ENCODE measurements at regions not wholly inside any gene's neighbourhood (a gene's known extent, or its start where the extent isn't known, plus 50 kb on each side); places are given as distances from the start of the nearest gene placed in this dataset.

DNA sequence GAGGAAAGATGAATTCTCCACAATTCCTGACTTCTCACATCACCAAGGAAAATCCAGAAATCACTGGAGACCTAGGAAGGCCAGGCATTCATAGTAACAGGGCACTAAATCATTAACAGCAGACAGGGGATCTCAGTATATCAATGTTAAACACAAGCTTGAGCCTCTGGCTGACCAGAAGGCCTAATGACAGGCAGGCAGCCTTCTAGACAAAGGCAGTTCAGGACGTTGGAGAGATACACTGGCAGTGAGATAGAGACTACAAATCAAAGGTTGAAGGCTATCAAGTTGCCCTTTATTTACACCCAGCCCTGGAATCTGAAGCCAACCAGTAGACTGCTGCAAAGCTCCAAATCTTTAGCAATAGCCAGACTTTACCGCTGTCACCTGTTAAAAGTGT, 422.8 kb upstream of the CCL2 start:
- no peaks in the 10 kb centered on the region for H3K79me2 ChIP-seq (ENCODE audit: control insufficient read depth, insufficient read depth, low read length)
- FAIRE-seq (no peak), DNase-seq (ENCODE audit: low read depth, low spot score) (no peak)
- dilution Hi-C loops (cut with MboI; ENCODE audit: extremely low pct_ligation_motif_present, low sequenced_read_pairs) (no loop called here), intact Hi-C loops (cut with micrococcal nuclease) (no loop called here)
- POLR2A ChIA-PET = no interaction called here
- no peak overlapping the region for H3K9ac ChIP-seq (replicated peaks; ENCODE audit: extremely low read depth, insufficient read depth, low read length)
- BruUV-seq (replicated peaks) = no TSS peak
- H3K27ac ChIP-seq (ENCODE audit: insufficient read depth, low read depth, low read length) = no peak overlapping the region
- H3K27me3 ChIP-seq (ENCODE audit: control insufficient read depth in 2 of 2, insufficient read depth in 2 of 2, low read length in 2 of 2) = no peaks in the 10 kb centered on the region
- CTCF ChIA-PET = no interaction called here
- no peak overlapping the region for H3K4me2 ChIP-seq (ENCODE audit: insufficient read depth, low read length)
- H3K9me1 ChIP-seq (replicated peaks; ENCODE audit: control insufficient read depth, extremely low read depth, insufficient read depth, low read length) = no peaks in the 10 kb centered on the region
- TF ChIP-seq POLR2A (IDR thresholded peaks at IDR 0.05; ENCODE audit: low read depth, low read length) = no peak
- TF ChIP-seq FOS (IDR thresholded peaks at IDR 0.05; ENCODE audit: borderline replicate concordance, insufficient read depth, low read length) = no peak
- no peak for TF ChIP-seq GATA2 (IDR thresholded peaks at IDR 0.05; ENCODE audit: insufficient read depth, insufficient read length, low read depth, low read length)
- no peak for TF ChIP-seq POLR2AphosphoS5 (IDR thresholded peaks at IDR 0.05; ENCODE audit: insufficient read depth, low read depth, low read length)
- TF ChIP-seq MYC (IDR thresholded peaks at IDR 0.05; ENCODE audit: low read depth, low read length) = no peak
- TF ChIP-seq JUN (IDR thresholded peaks at IDR 0.05; ENCODE audit: borderline replicate concordance, insufficient read depth, insufficient read length, low read depth) = no peak
- TF ChIP-seq, protein P1, sequence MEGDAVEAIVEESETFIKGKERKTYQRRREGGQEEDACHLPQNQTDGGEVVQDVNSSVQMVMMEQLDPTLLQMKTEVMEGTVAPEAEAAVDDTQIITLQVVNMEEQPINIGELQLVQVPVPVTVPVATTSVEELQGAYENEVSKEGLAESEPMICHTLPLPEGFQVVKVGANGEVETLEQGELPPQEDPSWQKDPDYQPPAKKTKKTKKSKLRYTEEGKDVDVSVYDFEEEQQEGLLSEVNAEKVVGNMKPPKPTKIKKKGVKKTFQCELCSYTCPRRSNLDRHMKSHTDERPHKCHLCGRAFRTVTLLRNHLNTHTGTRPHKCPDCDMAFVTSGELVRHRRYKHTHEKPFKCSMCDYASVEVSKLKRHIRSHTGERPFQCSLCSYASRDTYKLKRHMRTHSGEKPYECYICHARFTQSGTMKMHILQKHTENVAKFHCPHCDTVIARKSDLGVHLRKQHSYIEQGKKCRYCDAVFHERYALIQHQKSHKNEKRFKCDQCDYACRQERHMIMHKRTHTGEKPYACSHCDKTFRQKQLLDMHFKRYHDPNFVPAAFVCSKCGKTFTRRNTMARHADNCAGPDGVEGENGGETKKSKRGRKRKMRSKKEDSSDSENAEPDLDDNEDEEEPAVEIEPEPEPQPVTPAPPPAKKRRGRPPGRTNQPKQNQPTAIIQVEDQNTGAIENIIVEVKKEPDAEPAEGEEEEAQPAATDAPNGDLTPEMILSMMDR (IDR thresholded peaks at IDR 0.05; ENCODE audit: extremely low read depth in 1 of 2, insufficient read depth in 1 of 2, low read depth in 1 of 2, low read length in 2 of 2) = no peak
- TF ChIP-seq, protein P2, sequence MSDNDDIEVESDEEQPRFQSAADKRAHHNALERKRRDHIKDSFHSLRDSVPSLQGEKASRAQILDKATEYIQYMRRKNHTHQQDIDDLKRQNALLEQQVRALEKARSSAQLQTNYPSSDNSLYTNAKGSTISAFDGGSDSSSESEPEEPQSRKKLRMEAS (IDR thresholded peaks at IDR 0.05; ENCODE audit: insufficient read depth, insufficient read length) = no peak
- no peak for TF ChIP-seq EZH2 (IDR thresholded peaks at IDR 0.05; ENCODE audit: borderline replicate concordance, low read depth, low read length, severe bottlenecking)
- H3K9me3 ChIP-seq (replicated peaks; ENCODE audit: control insufficient read depth, insufficient read depth, low read length) = no peaks in the 10 kb centered on the region
- H2AFZ ChIP-seq (ENCODE audit: low read depth, low read length) = no peak overlapping the region
- H3K4me3 ChIP-seq (replicated peaks in 1 of 3; ENCODE audit: insufficient read depth in 1 of 3, low read depth in 1 of 3, low read length in 3 of 3) = no peak overlapping the region
- no peaks in the 10 kb centered on the region for H3K4me1 ChIP-seq (ENCODE audit: control insufficient read depth, extremely low read depth, insufficient read depth, low read length)
- no peaks in the 10 kb centered on the region for H3K36me3 ChIP-seq (ENCODE audit: control insufficient read depth in 2 of 2, extremely low read depth in 1 of 2, insufficient read depth in 2 of 2, low read length in 2 of 2)
- H4K20me1 ChIP-seq (replicated peaks; ENCODE audit: control insufficient read depth, extremely low read depth, insufficient read depth, low read length) = no peaks in the 10 kb centered on the region

All from endothelial cell of umbilical vein (primary cell).